ENCODE measurements at regions not wholly inside any gene's neighbourhood (a gene's known extent, or its start where the extent isn't known, plus 50 kb on each side); places are given as distances from the start of the nearest gene placed in this dataset.

DNA sequence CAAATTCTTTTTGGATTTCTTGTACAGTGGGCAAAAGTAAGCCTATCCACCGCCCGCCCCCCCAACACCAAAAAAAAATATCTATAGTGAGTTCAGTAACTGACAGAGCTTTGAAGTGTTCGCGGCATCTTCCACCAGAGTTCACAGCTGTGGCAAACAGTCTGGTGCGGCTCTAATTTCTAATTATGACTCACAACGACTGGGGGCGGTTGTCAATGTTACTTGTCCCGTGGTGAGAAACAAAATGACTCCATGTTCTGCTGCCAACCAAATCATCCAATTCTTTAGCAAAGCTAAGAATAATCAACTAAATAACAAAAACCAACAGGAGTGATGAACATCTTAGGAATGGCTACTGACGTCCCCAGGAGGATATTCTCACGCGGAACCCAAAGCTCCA lies 392.5 kb upstream of the SALL3 start:
- Histone ChIP-seq H3K36me3 (ENCODE audit: insufficient read depth, insufficient read length, low read length) (no peaks in the 10 kb centered on the region), H3K9ac (ENCODE audit: insufficient read length, low read depth) (no peak overlapping the region), H3K4me3 (ENCODE audit: insufficient read length, low read depth) (no peak overlapping the region), H3K4me1 (ENCODE audit: insufficient read depth, insufficient read length) (no peaks in the 10 kb centered on the region), H3K9me3 (ENCODE audit: insufficient read depth, low read length) (peaks cover 2% of the 10 kb centered on the region; the same call in 1 of the 2 replicates), H3K27me3 (ENCODE audit: insufficient read depth, insufficient read length) (no peaks in the 10 kb centered on the region)
- no peak for DNase-seq (ENCODE audit: low read depth, low spot score)
- TF ChIP-seq SUZ12 (IDR thresholded peaks at IDR 0.05; ENCODE audit: extremely low read depth, insufficient read depth, insufficient read length) (no peak), ZNF274 (IDR thresholded peaks at IDR 0.05; ENCODE audit: low read depth, low read length) (no peak), YY1 (IDR thresholded peaks at IDR 0.05; ENCODE audit: insufficient read depth, insufficient read length) (no peak)

DNA sequence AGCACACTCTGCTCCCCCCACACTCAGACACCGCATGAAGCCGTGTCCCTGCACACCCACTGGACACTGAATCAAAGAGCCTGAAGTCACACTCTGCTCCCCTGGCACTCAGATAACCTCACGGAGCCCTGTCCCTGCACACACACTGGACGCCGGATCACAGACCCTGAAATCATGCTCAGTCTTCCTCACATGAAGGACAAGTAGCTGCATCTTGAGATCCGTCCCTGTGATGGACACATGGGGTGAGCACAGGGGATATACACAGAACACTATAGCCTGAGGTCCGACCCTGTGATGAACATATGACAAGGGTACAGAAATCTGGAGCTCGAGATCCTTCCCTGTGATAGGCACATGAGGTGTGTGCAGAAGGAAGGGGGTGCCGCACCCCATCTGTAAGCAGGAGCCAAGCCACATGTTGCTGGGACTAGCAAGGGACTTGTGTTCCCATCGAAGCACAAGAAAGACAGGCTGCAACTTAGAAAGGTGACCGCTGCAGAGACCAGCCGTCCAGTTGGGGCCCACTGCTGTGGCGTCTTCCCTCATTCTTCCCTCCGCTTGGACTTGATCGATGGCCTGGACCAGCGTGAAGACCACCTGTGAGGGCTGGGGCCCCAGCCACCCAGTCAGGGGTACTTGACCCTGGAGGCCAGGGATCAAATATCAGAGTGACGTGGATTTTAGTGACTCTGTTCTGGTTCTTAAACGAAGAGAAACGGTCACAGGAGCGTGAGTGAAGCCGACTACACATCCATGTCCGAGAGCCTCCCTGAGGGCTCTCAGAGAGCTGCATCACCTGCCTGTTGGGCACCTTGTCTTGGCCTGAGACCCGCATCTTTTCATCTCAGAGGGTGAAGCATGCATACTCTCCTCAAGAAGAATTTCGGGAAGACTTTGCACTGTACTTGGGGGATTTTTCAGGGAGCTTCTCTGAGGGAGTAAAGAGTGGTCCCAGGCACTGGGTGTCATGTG lies 391.7 kb upstream of the SALL3 start:
- no peak for DNase-seq (ENCODE audit: low read depth, low spot score)
- H3K9ac ChIP-seq (ENCODE audit: insufficient read length, low read depth), result no peak overlapping the region
- H3K36me3 ChIP-seq (ENCODE audit: insufficient read depth, insufficient read length, low read length), result no peaks in the 10 kb centered on the region

GRCh38 chr18:78589916-78590437 lies 389.6 kb upstream of the SALL3 start:
- Histone ChIP-seq H3K4me1 (ENCODE audit: insufficient read depth, insufficient read length) (no peaks in the 10 kb centered on the region), H3K27me3 (ENCODE audit: insufficient read depth, insufficient read length) (no peaks in the 10 kb centered on the region), H3K4me3 (ENCODE audit: insufficient read length, low read depth) (no peak overlapping the region), H3K9ac (ENCODE audit: insufficient read length, low read depth) (no peak overlapping the region), H3K9me3 (ENCODE audit: insufficient read depth, low read length) (peaks cover 24% of the 10 kb centered on the region), H3K36me3 (ENCODE audit: insufficient read depth, insufficient read length, low read length) (no peaks in the 10 kb centered on the region)
- DNase-seq (ENCODE audit: low read depth, low spot score), result no peak
- TF ChIP-seq ZNF274 (IDR thresholded peaks at IDR 0.05; ENCODE audit: low read depth, low read length) (no peak), SUZ12 (IDR thresholded peaks at IDR 0.05; ENCODE audit: extremely low read depth, insufficient read depth, insufficient read length) (no peak), YY1 (IDR thresholded peaks at IDR 0.05; ENCODE audit: insufficient read depth, insufficient read length) (no peak)

More for the DNA sequence above, 391.7 kb upstream of the SALL3 start:
- no peaks in the 10 kb centered on the region for H3K27me3 ChIP-seq (ENCODE audit: insufficient read depth, insufficient read length)
- TF ChIP-seq YY1 (IDR thresholded peaks at IDR 0.05; ENCODE audit: insufficient read depth, insufficient read length) (no peak), SUZ12 (IDR thresholded peaks at IDR 0.05; ENCODE audit: extremely low read depth, insufficient read depth, insufficient read length) (no peak), ZNF274 (IDR thresholded peaks at IDR 0.05; ENCODE audit: low read depth, low read length) (no peak)
- H3K4me1 ChIP-seq (ENCODE audit: insufficient read depth, insufficient read length), result no peaks in the 10 kb centered on the region
- no peak overlapping the region for H3K4me3 ChIP-seq (ENCODE audit: insufficient read length, low read depth)
- H3K9me3 ChIP-seq (ENCODE audit: insufficient read depth, low read length), result peaks cover 6% of the 10 kb centered on the region; the same call in 1 of the 2 replicates

- Histone ChIP-seq H3K9ac (ENCODE audit: insufficient read length, low read depth) (no peak overlapping the region), H3K9me3 (ENCODE audit: insufficient read depth, low read length) (peaks cover 32% of the 10 kb centered on the region), H3K4me3 (ENCODE audit: insufficient read length, low read depth) (no peak overlapping the region), H3K36me3 (ENCODE audit: insufficient read depth, insufficient read length, low read length) (no peaks in the 10 kb centered on the region), H3K27me3 (ENCODE audit: insufficient read depth, insufficient read length) (no peaks in the 10 kb centered on the region), H3K4me1 (ENCODE audit: insufficient read depth, insufficient read length) (no peaks in the 10 kb centered on the region)
- DNase-seq (ENCODE audit: low read depth, low spot score), result no peak
- TF ChIP-seq YY1 (IDR thresholded peaks at IDR 0.05; ENCODE audit: insufficient read depth, insufficient read length) (no peak), ZNF274 (IDR thresholded peaks at IDR 0.05; ENCODE audit: low read depth, low read length) (no peak), SUZ12 (IDR thresholded peaks at IDR 0.05; ENCODE audit: extremely low read depth, insufficient read depth, insufficient read length) (no peak)
These were observed 384.2 kb upstream of the SALL3 start for GRCh38 chr18:78595453-78595852.

DNA sequence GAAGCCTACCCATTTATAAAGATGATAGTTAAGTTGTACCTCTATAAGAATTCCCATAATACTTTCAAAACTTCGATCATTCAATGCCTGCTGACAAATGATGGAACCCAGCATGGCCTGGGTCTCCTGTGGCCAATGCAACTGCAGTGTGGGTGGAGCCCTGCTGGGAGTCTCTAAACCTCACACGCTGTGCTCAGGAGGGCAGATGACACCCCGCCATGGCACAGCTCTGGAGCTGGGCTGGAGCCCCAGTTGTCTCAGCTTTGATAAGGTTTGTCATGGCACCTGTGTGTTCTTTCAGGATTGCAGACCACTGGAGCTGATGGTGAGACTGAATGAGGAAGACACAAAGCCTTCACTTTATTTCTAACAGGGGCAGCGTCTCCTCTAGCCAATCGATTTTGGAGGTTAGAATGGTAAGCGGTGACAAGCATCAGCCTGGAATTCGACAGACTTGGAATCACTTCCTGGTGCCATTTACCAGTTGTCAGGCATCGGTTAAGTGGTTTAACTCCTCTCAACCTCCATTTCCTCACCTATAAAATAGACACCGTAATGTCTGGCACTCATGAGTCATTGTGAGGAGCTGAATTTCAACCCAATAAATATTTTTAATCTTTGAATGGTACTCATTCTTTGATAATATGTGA lies 383.6 kb upstream of the SALL3 start:
- Histone ChIP-seq H3K36me3 (ENCODE audit: insufficient read depth, insufficient read length, low read length) (no peaks in the 10 kb centered on the region), H3K4me3 (ENCODE audit: insufficient read length, low read depth) (no peak overlapping the region), H3K9ac (ENCODE audit: insufficient read length, low read depth) (no peak overlapping the region), H3K4me1 (ENCODE audit: insufficient read depth, insufficient read length) (no peaks in the 10 kb centered on the region), H3K9me3 (ENCODE audit: insufficient read depth, low read length) (peaks cover 32% of the 10 kb centered on the region), H3K27me3 (ENCODE audit: insufficient read depth, insufficient read length) (no peaks in the 10 kb centered on the region)
- DNase-seq (ENCODE audit: low read depth, low spot score), result no peak
- TF ChIP-seq SUZ12 (IDR thresholded peaks at IDR 0.05; ENCODE audit: extremely low read depth, insufficient read depth, insufficient read length), result no peak
- TF ChIP-seq YY1 (IDR thresholded peaks at IDR 0.05; ENCODE audit: insufficient read depth, insufficient read length), result no peak
- no peak for TF ChIP-seq ZNF274 (IDR thresholded peaks at IDR 0.05; ENCODE audit: low read depth, low read length)

DNA sequence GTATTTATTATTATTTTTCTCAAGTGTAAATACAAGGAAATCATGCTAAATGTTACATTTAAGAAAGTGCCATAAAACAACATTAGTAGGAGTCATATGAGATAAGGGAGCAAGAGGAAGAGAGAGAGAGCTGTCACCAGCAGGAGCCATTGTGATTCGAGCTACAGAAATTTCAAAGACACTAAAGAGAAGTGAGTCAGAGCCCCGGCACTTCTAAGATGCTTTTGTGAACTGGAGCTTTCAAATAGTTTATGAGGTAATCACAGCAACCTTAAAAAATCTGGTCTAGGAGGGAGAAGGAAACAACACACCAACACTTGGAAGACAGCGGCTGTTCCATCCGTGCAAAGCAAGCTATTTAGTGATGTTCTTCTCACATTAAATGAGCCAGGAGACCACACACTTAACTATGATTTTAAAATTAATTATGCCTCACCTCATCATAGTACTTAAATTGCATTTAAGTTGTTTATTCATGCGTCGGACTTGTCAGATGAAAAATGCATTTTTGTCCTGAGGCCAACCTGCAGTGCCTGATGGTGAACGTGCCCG lies 382.7 kb upstream of the SALL3 start:
- Histone ChIP-seq H3K4me1 (ENCODE audit: insufficient read depth, insufficient read length) (no peaks in the 10 kb centered on the region), H3K9ac (ENCODE audit: insufficient read length, low read depth) (no peak overlapping the region), H3K4me3 (ENCODE audit: insufficient read length, low read depth) (no peak overlapping the region), H3K27me3 (ENCODE audit: insufficient read depth, insufficient read length) (no peaks in the 10 kb centered on the region), H3K9me3 (ENCODE audit: insufficient read depth, low read length) (peaks cover 32% of the 10 kb centered on the region), H3K36me3 (ENCODE audit: insufficient read depth, insufficient read length, low read length) (no peaks in the 10 kb centered on the region)
- peak; percentile 57 for DNase-seq (ENCODE audit: low read depth, low spot score)
- no peak for TF ChIP-seq SUZ12 (IDR thresholded peaks at IDR 0.05; ENCODE audit: extremely low read depth, insufficient read depth, insufficient read length)

GRCh38 chr18:78601349-78601748 lies 378.3 kb upstream of the SALL3 start:
- no peak overlapping the region for H3K9ac ChIP-seq (ENCODE audit: insufficient read length, low read depth)
- H3K27me3 ChIP-seq (ENCODE audit: insufficient read depth, insufficient read length), result no peaks in the 10 kb centered on the region
- no peak for DNase-seq (ENCODE audit: low read depth, low spot score)
- H3K36me3 ChIP-seq (ENCODE audit: insufficient read depth, insufficient read length, low read length), result no peaks in the 10 kb centered on the region
- H3K4me1 ChIP-seq (ENCODE audit: insufficient read depth, insufficient read length), result no peaks in the 10 kb centered on the region
- TF ChIP-seq YY1 (IDR thresholded peaks at IDR 0.05; ENCODE audit: insufficient read depth, insufficient read length), result no peak
- no peak for TF ChIP-seq SUZ12 (IDR thresholded peaks at IDR 0.05; ENCODE audit: extremely low read depth, insufficient read depth, insufficient read length)
- no peak for TF ChIP-seq ZNF274 (IDR thresholded peaks at IDR 0.05; ENCODE audit: low read depth, low read length)
- no peak overlapping the region for H3K4me3 ChIP-seq (ENCODE audit: insufficient read length, low read depth)
- H3K9me3 ChIP-seq (ENCODE audit: insufficient read depth, low read length), result 0 out of 2 replicates have a peak, but pooled peaks cover 7% of the 10 kb centered on the region
